Tibial nerve (tissue), 4 donors: ENCODE measurements at regions not wholly inside any gene's neighbourhood (a gene's known extent, or its start where the extent isn't known, plus 50 kb on each side); places are given as distances from the start of the nearest gene placed in this dataset.

ENCODE experiments used
- DNase-seq, 2 donors: peaks; one replicate each; pipeline ENCODE4 v3.0.0-alpha.2; 2019; ENCODE audit warnings: low spot score in 2 of 2
- H3K27ac ChIP-seq, 4 donors: fragments of 200-600 bp; sonication (generic) in 3 of 4; one replicate each; pipeline ENCODE4 v1.5.1; 2017 to 2019; ENCODE audit warnings: mild to moderate bottlenecking in 1 of 4
- H3K27me3 ChIP-seq, 2 donors: fragments of 200-600 bp; sonication (generic) in 1 of 2; one replicate each; pipeline versions ENCODE4 v1.5.1 to v1.6.0; 2017 to 2019
- H3K36me3 ChIP-seq, 3 donors: fragments of 200-600 bp; sonication (generic); one replicate each; pipeline ENCODE4 v1.5.1; 2018 to 2019
- H3K4me1 ChIP-seq, 4 donors: fragments of 200-600 bp; sonication (generic) in 3 of 4; one replicate each; pipeline ENCODE4 v1.5.1; 2017 to 2019
- H3K4me3 ChIP-seq, 4 donors: fragments of 200-600 bp; sonication (generic) in 3 of 4; one replicate each; pipeline ENCODE4 v1.5.1; 2017 to 2019; ENCODE audit warnings: mild to moderate bottlenecking in 1 of 4, moderate library complexity in 1 of 4
- H3K9me3 ChIP-seq, 4 donors: fragments of 200-600 bp; sonication (generic) in 3 of 4; one replicate each; pipeline ENCODE4 v1.5.1; 2017 to 2019
- CTCF ChIP-seq, 5 experiments: fragments of 200-600 bp in 3 of 5; fragments of 450-650 bp in 2 of 5; sonication (generic) in 3 of 5; IDR thresholded peaks; one replicate each; pipeline ENCODE4 v1.5.1; 2016 to 2019; ENCODE audit warnings: antibody characterized with exemption in 5 of 5, mild to moderate bottlenecking in 3 of 5, moderate library complexity in 2 of 5
- EP300 ChIP-seq, 2 donors: sonication (generic); formaldehyde crosslinking; IDR thresholded peaks; one replicate each; pipeline ENCODE4 v1.6.1; 2017; ENCODE audit warnings: antibody characterized with exemption in 2 of 2, mild to moderate bottlenecking in 1 of 2
- POLR2A ChIP-seq, 2 donors: fragments of 450-650 bp; IDR thresholded peaks; one replicate each; pipeline ENCODE4 v1.6.1; 2017; ENCODE audit warnings: antibody characterized with exemption in 2 of 2, mild to moderate bottlenecking in 2 of 2, moderate library complexity in 2 of 2
- WGBS, 2 donors: methylation state at CpG; one replicate each; pipeline ENCODE4 v1.1.5; 2018; 5-methylcytosine and 5-hydroxymethylcytosine counted together

GRCh38 chr12:87827638-87828264 is 201.4 kb downstream of the C12orf50 start:
- WGBS, 2 donors = 58 to 61% methylated on average over 2 of the region's 2 CpGs
- no peak for TF ChIP-seq CTCF (IDR thresholded peaks at IDR 0.05)
- no peak for TF ChIP-seq EP300 (IDR thresholded peaks at IDR 0.05)
- TF ChIP-seq POLR2A (IDR thresholded peaks at IDR 0.05) = no peak

GRCh38 chr12:87822923-87823322 is 206.3 kb downstream of the C12orf50 start:
- no peak overlapping the region for H3K4me3 ChIP-seq
- TF ChIP-seq EP300 (IDR thresholded peaks at IDR 0.05) (no peak), CTCF (IDR thresholded peaks at IDR 0.05) (no peak), POLR2A (IDR thresholded peaks at IDR 0.05) (no peak)
- 85 to 89% methylated on average over 1 of the region's 1 CpG for WGBS, 2 donors
- DNase-seq = no peak
- no peaks in the 10 kb centered on the region for H3K9me3 ChIP-seq
- H3K36me3 ChIP-seq = no peaks in the 10 kb centered on the region
- no peak overlapping the region for H3K27ac ChIP-seq
- no peaks in the 10 kb centered on the region for H3K27me3 ChIP-seq
- H3K4me1 ChIP-seq = peaks cover 0 to 3% (median 0%) of the 10 kb centered on the region in 4 donors

More at GRCh38 chr12:87827638-87828264, 201.4 kb downstream of the C12orf50 start:
- Histone ChIP-seq H3K4me1 (no peaks in the 10 kb centered on the region), H3K9me3 (no peaks in the 10 kb centered on the region), H3K27me3 (no peaks in the 10 kb centered on the region), H3K27ac (no peak overlapping the region), H3K36me3 (no peaks in the 10 kb centered on the region), H3K4me3 (no peak overlapping the region)
- no peak for DNase-seq

DNA sequence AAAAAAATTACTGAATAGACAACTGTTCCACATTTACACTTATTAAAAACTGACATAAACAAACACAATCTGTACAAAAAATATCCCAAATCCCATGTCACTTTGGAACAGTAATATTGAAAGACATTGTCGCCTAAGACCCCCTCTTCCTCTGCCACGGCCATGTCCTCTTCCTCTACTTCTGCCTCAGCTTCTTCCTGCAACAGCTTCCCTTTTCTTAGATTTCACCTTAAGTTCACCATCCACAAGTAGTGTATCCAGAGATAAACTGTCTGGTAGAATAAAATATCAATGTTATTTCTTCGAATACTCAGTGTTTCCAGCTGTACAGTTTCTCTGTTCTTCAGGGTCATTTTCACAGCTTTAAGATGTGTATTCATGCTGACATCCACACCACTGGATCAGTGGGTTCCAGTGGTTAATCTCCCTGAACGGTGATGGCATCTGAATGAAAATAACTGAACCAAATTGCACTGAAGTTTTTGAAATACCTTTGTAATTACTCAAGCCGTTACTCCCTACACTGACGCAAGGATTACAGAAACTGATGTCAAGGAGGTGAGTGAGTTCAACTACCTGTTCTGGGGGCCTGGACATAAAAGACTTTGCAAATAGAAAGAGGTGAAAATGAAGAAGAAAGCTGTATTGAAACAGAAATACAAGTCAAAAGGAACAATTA is 208.5 kb downstream of the C12orf50 start:
- H3K27ac ChIP-seq = no peak overlapping the region
- no peak for TF ChIP-seq POLR2A (IDR thresholded peaks at IDR 0.05)
- TF ChIP-seq EP300 (IDR thresholded peaks at IDR 0.05) = no peak
- no peak for TF ChIP-seq CTCF (IDR thresholded peaks at IDR 0.05)
- no peak for DNase-seq
- H3K27me3 ChIP-seq = no peaks in the 10 kb centered on the region
- H3K4me3 ChIP-seq = no peak overlapping the region
- no peaks in the 10 kb centered on the region for H3K9me3 ChIP-seq
- no peaks in the 10 kb centered on the region for H3K36me3 ChIP-seq
- peaks cover 0 to 7% (median 0%) of the 10 kb centered on the region in 4 donors for H3K4me1 ChIP-seq
- 75 to 78% methylated on average over 6 of the region's 6 CpGs for WGBS, 2 donors

DNA sequence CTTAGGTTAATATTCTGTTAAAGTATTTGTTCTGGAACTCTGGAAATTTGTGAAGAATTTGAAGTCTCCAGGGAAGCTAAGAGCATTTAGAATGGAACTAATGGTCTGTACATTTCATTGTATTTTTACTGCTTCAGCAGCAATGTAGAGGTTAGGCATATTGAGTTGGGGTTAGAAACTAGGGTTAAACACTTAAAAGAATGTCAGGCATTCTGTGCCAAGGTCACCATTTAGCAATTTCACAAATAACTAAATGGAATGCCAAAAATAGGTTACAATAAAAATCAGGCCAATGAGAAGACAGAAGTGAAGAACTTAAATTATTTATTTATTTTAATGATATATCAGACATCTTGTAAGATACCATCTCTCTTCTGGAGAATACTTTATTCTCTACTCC is 210.8 kb downstream of the C12orf50 start:
- H3K9me3 ChIP-seq = no peaks in the 10 kb centered on the region
- H3K27me3 ChIP-seq = no peaks in the 10 kb centered on the region
- no peak for TF ChIP-seq EP300 (IDR thresholded peaks at IDR 0.05)
- no peak for TF ChIP-seq POLR2A (IDR thresholded peaks at IDR 0.05)
- no peak for TF ChIP-seq CTCF (IDR thresholded peaks at IDR 0.05)
- peaks cover 0 to 7% (median 0%) of the 10 kb centered on the region in 4 donors for H3K4me1 ChIP-seq
- no peak overlapping the region for H3K27ac ChIP-seq
- no peak overlapping the region for H3K4me3 ChIP-seq
- no peaks in the 10 kb centered on the region for H3K36me3 ChIP-seq
- DNase-seq = no peak

GRCh38 chr12:87815771-87816585 is 213.2 kb downstream of the C12orf50 start:
- H3K27ac ChIP-seq = no peak overlapping the region
- no peak for TF ChIP-seq POLR2A (IDR thresholded peaks at IDR 0.05)
- no peak for TF ChIP-seq CTCF (IDR thresholded peaks at IDR 0.05)
- no peak for TF ChIP-seq EP300 (IDR thresholded peaks at IDR 0.05)
- H3K4me1 ChIP-seq = peaks cover 0 to 7% (median 0%) of the 10 kb centered on the region in 4 donors
- no peaks in the 10 kb centered on the region for H3K27me3 ChIP-seq
- no peak overlapping the region for H3K4me3 ChIP-seq
- no peaks in the 10 kb centered on the region for H3K9me3 ChIP-seq
- 43 to 47% methylated on average over 6 of the region's 6 CpGs for WGBS, 2 donors
- H3K36me3 ChIP-seq = no peaks in the 10 kb centered on the region
- DNase-seq = no peak
